KG1 (cell line): ENCODE measurements at regions not wholly inside any gene's neighbourhood (a gene's known extent, or its start where the extent isn't known, plus 50 kb on each side); places are given as distances from the start of the nearest gene placed in this dataset.

Experiments used
- DNase-seq: peaks from one replicate; lab custom pipeline; 2025; lab: John Stamatoyannopoulos, UW

DNA sequence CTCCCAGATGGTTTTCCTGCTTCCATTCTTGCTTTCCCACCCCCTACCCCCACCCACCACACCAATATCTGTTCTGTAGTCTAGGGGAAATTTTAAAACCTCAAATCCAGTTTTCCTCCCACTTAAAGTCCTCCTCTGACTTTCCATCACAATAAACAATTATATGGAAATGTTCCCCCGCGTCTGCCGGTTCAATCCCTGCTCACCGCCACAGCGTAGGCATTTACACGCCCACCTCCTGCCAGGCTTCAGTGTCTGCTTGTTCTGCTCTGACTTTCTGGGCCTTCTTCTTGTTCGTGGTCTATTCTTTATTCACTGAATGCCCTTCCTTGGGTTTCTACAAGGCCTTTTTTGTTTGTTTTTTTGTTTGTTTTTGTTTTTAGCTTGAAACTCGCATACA lies 633.0 kb upstream of the MKI67 start:
- no peak for DNase-seq

DNA sequence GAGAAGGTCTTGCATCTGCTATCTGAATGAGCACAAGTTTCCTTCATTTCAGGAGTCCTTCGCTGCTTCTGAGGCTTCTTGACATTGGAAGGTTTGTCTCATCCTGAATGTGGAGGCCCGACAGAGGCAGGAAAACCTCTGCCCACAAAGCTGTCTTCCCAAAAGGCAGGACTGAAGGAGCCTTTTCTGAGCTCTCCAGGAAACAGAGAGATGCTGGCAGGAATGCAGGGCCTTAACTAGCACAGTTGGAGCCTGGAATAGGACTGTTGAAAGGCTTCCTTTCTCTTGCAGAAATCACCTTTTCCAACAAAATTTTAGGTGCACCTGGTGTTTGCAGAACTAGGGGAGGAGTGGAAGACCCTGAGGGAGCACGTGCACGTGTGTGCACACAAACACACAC lies 637.4 kb upstream of the MKI67 start:
- no peak for DNase-seq

DNA sequence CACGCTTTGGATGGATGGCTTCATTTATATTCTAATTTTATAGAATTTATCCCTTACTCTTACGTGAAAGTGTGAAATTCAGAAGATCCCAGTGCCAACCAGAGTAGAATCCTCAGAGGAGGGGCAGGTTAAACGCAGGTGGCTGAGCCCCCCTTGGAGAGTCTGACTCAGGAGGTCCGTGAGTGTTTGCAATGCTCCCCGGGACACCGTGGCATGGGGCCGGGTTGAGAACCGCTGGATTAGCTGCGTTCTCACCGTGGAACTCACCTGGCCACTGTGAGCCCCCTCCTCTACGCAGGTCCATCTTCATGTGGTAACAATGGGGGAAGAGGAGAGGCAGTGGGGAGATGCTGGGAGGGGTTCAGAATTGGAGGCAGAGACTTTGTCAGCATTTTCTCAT lies 638.0 kb upstream of the MKI67 start:
- DNase-seq, result no peak

DNA sequence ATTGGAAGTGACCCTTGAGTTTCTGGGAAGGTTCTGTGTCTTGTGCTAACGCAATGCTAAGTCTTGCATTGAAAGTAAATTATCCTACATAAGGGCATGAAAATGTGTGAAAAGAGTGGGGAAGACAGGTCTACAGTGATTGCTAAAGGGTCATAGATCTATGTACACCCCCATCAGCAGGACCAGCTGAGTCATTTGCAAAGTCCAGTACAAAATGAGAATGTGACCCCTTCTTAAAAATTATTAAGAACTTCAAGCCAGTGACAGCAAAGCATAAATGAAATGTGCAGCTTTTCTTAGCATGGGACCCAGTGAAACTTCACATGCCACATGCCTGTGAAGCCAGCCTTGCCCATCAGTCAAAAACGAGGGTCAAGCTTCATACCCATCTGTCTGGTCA lies 640.7 kb upstream of the MKI67 start:
- DNase-seq, result no peak

DNA sequence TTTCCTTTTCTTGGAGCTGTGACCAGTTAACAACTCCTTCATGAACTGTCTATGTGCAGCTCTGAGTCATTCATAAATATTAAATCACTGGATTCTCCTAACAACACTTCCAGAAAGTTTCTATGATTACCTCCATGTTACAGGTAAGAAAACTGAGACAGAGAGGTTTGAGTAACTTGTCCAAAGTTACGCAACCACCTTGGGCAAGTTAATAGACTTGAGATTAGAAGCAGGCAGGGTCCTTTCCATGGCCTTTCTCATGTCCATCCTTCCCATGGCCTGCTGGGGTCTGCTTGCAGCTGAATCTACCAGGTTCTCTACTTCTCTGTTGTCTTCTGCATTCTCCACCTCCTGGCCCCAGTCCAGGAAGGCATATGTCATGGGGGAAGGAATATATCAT lies 648.8 kb upstream of the MKI67 start:
- no peak for DNase-seq

DNA sequence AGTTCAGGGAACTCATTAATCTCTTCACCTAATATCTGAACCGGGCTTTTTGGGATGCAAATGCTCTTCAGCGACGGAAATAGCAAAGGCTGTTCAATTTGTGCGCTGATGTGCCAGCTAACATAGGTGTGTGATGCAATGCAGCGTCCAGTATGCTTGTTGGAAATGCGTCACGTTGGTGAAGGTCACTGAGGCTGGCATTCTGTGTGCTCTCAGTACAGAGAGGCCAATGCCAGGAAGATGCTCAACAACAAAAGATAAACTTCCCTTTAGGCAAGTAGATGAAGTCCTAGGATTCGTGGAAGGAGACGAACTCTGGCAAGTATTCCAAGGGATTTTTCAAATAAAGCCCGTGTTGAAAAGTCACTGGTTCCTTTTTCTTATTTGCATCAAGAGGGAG lies 649.5 kb upstream of the MKI67 start:
- no peak for DNase-seq

DNA sequence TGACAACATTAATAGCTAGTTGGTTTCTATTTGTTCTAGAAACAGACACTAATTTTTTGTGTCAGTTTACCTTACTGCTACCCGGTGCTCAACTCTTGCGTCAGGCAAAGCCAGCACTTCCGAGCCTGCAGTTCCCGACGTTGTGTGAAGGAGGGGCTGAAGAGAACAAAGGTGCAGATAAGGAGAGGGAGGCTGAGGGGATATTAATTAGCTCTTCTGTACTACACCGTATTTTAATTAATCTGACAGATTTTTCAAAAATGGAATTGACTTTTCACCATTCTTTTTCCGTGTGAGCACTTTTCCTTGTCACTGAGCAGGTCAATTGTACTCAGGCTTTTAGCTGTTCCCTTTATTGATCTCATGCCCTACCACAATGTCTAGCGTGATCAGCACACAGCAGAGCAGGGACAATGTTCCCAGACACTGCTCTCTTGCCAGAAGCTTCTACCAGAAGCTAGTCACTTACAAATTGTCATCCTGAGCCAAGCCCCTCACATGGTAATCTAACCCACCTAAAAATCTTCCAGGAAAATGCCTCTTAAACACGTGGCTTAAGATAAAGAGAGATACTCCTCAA lies 650.5 kb upstream of the MKI67 start:
- DNase-seq, result no peak

DNA sequence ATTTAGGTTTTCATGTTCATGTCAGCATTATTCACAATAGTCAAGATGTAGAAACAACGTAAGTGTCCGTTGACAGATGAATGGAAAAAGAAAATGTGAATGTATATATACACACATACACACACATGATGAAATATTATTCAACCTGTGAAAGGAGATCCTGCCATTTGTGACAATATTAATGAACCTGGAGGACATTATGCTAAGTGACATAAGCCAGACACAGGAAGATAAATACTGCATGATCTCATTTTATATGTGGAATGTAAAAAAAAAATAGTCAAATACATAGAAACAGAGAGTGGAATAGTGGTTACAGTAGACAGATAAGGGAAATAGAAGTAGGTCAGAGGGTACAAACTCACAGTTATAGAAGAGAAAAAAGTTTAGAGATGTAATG lies 651.1 kb upstream of the MKI67 start:
- DNase-seq, result no peak

DNA sequence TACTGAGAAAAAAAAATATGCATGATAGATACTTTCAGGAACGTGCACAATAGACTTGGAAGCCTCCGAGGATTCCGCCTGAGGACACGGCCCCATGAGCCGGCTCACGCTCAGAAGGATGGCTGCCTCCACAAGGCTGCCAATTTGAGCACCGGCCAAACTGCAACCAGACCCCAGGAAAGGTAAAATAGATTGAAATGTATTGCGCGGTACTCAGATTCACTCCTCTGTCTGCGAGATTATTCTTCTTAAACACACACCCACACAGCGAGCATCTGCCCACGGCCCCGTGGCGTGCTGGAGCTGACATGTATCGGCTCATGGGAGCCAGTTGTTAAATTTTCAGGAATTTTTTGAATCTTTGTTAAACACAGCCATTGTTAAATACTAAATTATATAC lies 653.2 kb upstream of the MKI67 start:
- DNase-seq, result no peak

DNA sequence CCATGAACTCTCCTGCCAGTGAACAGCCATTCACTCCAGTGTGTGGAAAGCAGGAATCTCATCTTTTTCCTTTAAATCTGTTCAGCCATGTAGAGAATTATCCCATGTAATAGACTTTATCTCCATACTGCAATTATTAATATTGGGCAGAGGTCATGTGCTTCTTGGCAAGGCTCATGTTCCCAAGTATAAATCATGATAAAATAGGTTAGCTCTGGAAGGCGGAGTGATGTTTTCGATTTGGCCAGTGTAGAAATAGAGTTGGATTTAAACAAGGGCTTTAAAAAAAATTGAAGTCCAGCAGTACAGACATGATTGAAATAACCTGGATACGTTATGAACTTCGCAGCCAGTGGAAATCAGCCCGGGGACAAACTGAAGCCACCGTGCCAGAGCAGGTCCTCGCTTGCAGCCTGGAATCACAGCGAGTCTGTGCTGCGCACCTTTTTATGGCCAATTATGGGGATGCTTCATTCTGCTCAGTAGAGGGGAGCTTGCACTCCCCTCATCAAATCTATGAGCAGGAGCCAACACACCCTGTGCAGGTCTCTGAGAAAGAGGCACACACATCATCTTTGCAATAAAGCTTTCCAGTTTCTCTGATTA lies 654.0 kb upstream of the MKI67 start:
- DNase-seq, result no peak

DNA sequence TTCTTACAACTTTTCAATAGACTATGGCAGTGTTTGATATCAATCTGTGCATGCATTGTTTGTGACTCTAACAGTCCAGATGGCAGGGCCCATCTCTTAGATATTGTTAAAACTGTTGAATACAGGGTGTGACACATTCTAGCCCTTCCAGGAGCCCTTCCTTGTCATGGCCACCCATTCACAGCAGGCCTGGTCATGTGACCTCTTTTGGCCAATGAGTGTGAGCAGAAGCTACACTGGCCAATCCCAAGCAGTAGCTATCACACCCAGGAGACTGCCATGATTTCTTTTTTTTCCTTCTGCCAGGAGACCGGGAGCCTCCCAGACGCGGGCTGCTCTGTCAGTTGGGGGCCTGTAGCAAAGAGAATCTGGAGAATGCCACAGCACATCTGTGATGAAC lies 655.4 kb upstream of the MKI67 start:
- DNase-seq, result no peak

DNA sequence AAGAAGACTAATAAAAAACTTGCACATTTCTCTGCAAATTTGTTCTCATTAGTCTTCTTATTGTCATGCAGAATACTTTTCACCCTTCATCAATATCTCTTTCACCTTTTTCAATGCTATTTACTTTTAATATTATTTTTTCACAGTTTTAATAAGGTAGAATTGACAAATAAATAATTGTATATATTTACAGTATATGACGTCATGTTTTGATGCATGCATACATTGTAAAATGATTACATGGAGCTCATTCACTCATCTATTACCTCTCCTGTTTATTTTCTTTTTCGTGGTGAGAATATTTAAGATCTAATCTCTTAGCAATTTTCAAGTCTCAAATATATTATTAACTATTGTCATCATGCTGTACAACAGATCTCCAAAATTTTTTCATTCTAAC lies 658.2 kb upstream of the MKI67 start:
- no peak for DNase-seq

DNA sequence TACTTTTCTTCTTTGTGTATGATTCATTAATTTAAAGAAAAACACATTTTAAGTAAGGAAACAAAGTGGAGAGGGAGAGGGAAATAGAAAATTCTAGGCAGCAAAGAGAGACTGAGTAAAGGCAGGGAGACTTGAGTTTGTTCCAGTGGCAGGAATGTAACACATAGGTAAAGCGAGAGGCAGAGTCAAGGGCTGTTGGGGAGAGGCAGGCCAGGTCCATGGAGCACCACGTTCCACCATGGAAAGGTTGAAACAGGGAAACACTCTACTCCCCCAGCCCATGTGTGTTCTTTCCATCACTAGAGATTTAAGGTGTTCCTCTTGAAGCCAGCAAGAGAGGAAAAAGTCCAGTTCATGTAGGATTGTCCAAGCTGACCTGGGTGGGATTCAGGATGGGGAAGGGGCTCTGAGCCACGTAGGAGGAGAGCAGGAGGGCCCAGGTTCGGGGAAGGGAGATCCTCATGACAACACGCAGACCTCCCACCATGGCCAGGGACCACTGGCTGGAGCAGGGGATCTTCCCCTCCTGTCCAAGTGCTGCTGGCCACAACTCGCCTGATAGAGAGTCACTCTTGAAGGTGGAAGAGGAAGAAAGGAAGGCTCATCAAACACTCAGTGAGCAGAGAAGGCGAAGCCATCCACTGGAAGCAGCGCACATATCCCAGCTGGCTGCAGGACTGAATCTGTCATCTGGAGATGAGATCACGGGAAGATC lies 666.4 kb upstream of the MKI67 start:
- DNase-seq, result no peak

DNA sequence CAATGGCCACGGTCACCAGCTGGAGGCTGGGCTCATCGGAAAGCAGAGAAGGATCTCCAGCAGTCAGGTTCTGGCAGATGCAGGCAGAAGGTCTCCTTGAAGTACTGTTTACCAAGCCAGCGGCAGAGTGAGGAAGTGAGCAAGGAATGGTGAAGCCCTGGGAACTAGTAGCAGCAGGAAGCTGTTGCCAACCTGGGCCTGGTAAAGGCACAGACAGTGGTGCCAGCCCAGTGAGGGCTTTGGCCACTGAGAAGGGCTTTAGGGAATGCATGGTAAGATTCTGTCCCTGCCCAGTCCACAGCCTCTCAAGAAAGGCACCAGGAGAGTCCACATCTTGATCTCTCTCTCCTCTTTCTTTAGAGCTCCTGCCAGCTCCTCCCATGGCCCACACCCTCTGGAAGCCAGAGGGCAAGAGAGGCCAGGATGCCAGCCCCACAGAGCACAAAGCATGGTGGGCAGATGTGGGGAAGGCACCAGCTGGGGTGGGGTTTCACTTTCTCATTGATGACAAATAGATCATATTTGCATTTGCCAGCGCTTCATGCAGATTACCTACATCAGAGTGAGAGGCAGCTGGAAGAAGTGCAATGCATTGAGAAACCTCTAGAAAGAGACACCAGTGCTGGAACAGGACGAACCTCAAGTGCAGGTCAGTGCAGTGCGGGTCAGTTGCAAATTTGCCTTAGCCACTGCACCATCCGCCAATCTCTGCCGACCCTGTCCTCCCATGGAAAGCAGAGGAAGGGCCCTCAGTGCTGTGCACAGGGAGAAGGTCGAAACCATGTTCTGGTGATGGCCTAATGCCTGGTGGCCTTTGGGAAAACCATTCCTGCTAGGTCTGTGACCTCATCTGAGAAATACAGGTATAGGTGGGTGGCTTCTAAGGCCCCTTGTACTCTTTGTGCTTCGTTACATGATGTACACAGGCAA lies 667.8 kb upstream of the MKI67 start:
- no peak for DNase-seq

DNA sequence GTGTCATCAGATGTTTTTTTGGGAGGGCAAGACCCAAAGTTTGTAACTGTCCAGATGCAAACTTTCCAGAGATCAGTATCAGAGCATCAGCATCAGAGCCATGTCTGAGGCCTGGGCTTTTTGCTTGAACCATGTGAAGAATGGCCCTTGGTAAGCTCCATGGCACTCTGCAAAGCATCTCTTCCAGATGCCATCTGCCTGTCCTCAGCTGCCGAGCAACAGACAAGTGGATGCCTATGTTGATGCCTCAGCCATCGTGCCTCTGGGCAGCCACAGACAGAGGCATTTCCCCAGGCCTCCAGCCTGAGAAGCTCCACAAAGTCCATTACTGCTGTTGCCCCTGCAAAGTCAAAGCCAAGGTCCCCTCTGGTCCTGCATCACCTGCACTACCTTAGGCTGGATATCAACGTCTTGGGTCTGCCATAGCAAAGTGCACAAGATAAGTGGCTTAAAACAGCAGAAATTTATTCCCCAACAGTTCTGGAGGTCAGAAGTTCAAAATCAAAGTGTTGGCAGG lies 670.2 kb upstream of the MKI67 start:
- DNase-seq, result no peak

DNA sequence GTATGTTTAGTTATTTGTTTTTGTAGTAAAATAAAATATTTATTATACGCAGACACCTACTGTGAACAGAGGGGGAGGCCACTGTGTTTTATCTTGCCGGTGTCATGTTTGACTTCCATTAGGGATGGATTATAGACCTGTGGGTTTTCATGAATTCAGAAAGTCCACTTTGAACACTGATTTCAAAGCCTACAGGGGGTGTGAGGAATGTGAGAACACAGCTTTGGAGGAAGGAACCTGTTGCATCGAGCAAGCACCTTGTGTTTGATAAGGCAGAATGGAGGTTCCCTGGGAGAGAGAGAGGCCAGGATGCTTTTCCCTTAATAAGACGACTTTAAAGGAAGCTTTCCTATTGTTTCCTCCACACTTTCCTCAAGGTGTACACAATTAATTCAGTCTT lies 665.0 kb upstream of the MGMT start:
- no peak for DNase-seq

DNA sequence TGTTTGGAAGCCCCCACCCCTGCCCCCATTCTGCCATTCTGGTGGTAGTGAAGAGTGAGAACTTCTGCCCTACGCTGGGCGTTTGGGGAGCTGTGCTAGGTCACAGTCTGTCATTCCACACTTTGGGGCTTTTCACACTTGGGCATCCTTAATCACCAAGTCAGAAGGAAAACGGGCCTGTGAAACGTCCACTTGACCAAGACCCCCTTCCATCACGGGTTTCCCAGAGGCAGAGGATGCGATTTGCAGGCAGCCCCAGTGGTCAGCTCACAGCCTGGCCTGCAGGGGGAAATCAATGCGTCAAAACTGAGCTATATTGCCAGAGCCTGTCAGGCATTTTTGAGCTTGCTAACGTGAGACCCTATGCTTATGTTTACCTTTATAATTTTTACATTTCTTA lies 663.3 kb upstream of the MGMT start:
- no peak for DNase-seq

DNA sequence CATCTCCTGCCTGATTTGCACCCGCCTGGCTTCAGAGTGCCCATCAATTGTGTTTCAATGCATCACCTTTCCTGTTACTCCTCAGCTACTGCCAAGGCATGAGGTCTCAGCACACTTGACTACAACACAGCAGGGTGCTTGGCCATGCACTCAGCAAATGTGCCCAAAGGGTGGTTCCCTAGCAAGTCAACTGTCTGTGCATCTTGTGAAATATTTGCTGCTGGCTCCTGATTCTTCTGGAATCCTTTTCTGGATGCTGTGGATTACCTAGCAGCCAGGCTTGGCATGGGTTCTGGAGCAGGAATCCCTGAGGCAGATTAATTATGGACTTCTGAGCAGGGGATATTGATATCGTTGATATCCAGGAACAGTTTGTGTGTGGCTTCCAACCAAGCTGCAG lies 662.6 kb upstream of the MGMT start:
- no peak for DNase-seq

DNA sequence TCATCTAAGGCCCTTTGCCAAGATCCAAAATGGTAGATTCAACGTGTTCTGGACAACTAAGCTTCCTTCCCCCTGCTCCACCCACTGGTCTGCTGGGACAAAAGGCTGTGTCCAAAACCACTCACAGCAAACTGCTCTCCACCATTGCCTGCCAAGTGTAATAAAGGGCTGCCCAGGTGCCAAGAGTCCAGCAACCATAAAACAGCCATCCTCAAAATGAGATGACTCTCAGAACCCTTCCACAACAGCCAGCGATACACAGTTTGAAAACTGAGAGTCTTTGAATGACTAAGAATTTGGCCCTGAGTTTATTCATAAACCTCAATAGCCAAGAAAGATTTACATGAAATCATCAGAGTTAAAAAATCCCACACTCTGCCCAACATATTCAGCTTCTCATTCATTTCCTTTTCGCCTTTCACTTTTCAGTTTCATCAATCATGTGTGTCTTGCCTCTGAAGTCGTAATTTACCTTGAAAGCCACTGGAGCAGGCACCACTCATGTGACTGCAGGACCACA lies 658.1 kb upstream of the MGMT start:
- DNase-seq, result no peak

DNA sequence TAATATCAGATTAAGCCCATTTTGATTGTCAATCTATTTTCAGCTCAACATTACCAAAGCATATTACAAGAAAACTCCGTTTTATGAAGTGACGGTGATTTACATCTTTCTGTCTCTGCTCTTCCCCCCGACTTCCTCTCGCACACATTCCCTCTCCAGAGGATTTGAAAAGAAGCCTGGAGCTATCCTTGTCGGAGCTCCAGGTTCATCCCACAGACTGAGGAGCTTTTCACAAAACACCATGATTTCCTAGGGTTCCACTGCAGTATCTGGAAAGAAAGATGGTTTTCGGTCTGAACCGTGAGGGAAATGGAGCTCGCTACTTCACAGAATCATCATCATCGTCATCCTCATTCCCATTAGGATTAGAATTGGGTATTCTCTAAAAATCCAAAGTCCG lies 655.5 kb upstream of the MGMT start:
- no peak for DNase-seq

DNA sequence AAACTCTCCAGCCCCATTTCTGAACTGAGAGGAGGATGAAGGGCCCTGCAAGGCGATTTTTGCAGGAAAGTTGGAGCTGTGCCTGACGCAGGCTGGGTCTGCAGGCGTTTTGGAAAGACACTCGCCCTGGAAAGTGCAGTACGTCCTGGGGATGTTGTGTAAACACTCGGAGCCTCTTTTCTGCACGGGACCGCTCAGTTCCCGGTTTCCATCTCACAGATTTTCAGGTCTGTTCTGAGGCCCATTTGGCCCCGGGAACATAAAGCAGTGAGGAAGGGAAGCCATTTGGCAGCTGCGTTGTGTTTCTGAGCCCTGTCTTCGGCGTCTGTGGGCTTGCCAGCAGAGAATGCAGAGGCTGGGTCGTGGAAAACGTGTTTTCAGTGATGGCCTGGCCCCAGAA lies 655.0 kb upstream of the MGMT start:
- DNase-seq, result no peak

DNA sequence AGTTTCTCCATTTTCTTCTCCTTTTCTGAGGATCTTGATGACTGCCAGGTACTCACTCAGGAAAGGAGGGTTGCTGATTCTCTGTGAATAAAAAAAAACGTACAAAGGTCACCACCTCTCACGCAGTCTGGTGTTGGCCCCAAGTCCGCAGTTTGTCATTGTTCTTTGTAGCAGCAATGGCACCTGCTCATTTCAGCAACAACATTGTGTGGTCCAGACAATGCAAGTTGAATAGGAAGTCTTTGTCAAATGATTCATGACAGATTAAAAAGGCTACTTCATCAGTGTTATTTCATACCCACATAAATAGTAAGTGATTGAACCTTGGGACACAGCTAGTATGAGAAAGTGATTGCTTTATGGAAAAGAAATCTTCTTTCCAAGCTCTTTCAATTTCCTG lies 653.5 kb upstream of the MGMT start:
- DNase-seq, result no peak
